NCI-H345 treated with DMSO at 0.1 percent for 48 hours (cell line): ENCODE measurements at regions not wholly inside any gene's neighbourhood (a gene's known extent, or its start where the extent isn't known, plus 50 kb on each side); places are given as distances from the start of the nearest gene placed in this dataset.
"Not testable (repeated sequence)": the region's sequence is repeated elsewhere in the genome, so short reads cannot be mapped to it uniquely, and the experiment has no call there.

Experiments used
- DNase-seq: peaks from one replicate; lab custom pipeline; 2025; ENCODE audit not compliant: unreplicated experiment; lab: John Stamatoyannopoulos, UW

DNA sequence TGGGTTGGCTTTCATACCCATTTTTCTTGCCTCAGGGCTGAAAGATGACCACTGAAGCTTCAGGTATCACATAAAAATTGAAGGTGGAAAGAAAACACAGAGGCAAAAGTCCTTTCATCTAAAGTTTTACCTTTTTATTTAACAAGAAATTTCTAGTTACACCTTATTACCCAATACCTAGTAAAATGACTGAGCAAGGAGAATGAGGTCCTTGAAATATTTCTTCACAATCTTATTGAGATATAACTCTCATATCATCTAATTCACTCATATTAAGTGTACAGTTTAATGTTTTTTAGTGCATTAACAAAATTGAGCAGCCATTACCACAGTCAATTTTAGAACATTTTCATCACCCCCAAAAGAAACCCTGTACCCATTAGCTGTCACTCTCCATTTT lies 112.9 kb upstream of the ADTRP start:
- no peak for DNase-seq

DNA sequence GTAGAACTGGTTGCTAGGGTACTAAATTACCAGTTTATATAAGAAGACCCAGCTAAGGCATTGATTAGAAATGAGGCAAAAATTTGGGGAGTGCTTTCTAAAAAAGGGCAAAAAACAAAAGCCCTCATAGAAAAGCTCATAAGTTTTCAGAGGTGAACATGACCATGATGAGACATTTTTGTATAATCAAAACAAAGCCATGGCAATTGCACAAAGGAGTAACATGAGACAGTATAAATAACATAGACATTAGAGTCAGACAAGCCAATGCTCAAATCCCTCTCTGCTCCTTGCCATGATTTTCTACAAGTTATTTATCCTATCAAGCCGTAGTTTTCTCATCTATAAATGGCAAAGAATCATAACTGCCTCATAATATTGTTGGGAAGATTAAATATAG lies 112.2 kb upstream of the ADTRP start:
- DNase-seq, result no peak

DNA sequence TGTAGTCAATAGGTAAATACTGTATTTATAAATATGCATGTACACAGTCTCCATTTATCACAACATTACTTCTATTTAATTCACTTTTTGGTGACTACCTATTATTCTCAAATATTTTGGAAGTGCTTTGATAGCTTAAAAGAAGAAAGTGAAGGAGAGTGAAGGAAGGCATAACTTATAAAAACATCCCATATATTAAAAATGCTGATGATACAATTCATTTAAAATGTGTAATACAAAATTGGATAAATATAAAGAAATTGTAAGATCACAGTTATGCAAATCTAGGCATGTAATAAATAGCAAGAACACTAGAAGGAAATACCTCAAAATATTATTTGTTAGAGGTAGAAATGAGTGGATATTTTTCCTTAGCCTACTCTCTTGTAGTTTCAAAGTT lies 111.6 kb upstream of the ADTRP start:
- no peak for DNase-seq

DNA sequence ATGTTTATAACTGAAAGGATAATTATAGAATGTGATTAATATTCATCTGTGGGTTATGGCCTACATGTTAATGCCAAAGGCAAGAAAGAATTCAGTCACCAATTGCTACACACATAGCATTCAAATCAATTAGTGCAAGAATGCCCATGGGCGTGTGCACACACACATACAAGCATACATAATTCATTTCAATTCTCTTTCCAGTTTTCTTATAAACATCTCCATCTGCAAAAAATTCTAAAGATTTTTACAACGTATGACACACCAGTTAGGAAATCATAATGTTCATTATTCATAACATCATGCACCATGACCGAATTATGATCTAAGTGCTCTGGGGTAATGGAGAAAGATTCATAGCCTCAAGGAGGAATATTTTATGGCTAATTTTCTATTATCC lies 111.0 kb upstream of the ADTRP start:
- DNase-seq, result no peak

DNA sequence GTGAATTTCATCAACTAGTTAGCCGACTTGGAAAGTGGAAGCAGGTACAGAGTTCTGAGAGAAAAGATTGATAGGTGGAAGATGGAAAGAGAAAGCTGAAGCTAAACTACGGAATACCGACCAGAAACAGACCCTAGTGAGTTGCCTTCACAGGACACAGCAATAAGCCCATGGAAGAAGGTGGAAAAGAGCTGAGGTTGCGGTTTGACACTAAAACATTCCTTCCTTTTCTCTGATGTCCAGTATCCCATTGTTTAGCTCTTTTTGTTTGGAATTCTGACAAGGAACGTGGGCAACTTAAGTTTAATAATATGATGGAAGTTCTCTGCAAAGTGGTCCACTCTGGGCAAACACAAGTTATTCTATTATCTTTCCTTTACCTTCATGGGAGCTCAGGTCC lies 110.1 kb upstream of the ADTRP start:
- no peak for DNase-seq

DNA sequence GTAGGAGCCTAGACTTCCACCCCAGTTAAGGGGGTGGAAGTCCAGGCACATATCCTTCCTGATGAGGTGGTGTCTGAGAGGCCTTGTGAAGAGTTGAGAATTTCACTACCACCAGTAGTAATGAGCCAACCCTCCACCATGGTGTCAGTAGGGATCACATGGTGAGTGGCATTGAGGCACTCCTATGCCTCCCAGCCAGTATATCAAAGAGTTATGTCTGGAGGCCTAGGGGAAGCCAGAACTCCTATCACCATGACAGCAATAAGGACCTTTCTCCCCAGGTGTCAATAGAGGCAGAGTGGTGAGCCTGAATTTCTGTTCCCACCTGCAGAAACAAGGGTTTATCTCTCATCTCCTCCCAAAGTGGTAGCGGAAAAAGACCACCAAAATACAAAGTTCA lies 106.6 kb upstream of the ADTRP start:
- no peak for DNase-seq

DNA sequence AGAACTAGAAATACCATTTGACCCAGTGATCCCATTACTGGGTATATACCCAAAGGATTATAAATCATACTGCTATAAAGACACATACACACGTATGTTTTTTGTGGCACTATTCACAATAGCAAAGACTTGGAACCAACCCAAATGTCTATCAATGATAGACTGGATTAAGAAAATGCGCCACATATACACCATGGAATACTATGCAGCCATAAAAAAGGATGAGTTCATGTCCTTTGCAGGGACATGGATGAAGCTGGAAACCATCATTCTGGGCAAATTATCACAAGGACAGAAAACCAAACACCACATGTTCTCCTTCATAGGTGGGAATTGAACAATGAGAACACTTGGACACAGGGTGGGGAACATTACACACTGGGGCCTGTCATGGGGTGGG lies 104.9 kb upstream of the ADTRP start:
- not testable (repeated sequence) for DNase-seq

DNA sequence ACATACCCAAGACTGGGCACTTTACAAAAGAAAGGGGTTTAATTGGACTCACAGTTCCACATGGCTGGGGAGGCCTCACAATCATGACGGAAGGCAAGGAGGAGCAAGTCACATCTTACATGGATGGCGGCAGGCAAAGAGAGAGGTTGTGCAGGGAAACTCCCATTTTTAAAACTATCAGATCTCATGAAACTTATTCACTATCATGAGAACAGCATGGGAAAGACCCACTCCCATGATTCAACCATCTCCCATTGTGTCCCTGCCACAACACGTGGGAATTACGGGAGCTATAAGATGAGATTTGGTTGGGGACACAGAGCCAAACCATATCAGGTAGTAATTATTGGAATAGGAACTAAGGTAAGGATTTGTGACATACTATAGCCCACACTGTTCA lies 101.6 kb upstream of the ADTRP start:
- DNase-seq, result not testable (repeated sequence)

DNA sequence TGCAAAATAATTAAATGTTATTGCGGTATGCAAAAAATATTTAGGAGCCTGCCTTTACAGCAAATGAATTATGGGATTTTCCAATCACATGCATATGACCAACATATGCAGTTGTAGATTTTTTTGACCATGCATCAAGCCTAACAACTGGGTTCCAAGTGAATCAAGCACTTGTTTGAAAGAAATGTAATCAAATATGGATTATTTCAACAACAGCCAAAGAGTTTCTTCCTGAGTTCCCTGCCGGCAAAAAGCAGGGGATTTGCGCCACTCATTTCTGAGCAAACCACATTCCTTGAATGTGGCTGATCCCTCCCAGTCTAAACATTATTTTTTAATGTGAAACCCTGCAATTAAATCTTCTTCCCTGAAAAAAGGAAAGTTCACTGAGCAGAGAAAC lies 100.1 kb upstream of the ADTRP start:
- DNase-seq, result no peak

DNA sequence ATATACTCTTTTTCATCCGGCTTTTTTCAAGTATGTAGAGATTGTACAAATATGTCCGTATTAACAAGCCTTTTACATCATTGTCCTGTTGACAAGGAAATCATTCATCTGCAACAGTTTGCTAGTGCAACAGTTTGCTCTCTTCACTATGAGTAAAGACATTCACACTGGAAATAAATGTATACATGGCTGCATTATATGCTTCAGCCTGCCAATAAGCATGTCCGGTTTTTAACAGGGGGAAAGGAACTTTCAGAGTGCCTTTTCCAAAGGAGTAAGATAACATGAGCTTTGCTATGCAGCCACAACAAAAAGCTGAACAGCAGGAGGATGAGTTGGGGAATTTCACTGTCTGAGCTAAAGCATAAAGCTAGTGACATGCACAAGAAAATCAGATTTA lies 99.4 kb upstream of the ADTRP start:
- DNase-seq, result no peak

DNA sequence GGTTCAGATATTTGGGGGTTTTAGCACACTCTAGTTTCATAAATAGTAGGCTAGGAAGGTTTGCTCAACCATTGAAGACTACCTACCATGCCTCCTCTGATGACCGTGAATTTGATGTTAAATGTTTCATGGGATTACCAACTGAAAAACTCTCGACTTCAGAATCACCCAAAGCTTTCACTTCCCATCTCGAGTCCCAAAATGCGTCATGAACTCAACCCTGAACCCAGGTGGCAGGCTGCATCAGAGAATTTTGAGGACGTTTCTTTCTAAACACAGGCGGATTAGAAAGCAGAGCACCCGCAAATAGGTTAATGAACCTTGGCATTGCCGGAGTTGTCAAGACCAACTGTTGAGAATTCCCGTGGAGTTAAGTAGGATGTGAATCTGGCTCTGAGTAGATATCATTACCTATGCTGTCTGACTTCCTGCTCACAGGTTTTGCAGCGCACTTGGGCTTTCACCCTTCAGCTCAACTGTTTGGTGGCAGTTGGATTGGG lies 98.4 kb upstream of the ADTRP start:
- DNase-seq, result no peak

DNA sequence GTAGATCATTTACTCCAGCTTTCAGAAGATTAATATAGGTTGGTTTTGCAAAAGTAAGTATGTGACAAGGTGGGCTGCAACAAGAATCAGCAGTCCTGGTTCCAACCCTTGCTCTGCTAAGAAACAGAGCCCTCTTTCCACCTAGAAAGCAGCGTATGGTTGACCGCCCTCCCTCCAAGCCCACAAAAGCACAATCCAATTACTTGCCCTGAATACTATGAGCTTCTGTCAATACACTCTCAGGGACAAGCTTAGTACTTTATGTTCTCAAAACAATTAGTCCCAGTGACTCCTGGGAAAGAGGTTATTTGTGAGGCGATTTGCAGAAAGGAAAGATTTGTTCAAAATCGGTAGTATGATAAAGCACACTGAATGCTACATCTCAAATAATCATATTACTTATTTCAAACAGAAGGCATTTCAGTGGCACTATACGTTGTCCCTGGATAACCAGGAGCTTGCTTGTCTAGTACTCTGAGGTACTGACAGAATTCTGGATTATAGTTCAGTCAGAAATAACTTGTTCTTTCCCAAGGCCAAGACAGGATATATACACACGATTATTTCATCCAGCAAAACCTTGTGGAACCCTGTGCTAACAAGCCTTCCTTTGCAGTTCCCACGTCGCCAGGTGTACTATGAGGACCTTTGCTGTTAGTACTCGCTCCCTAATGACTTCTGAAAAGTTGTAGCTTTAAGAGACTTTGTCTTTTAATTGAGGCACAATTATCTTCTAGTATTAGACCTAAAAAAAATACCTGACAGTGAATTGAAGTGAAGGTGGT lies 96.9 kb upstream of the ADTRP start:
- DNase-seq, result no peak

DNA sequence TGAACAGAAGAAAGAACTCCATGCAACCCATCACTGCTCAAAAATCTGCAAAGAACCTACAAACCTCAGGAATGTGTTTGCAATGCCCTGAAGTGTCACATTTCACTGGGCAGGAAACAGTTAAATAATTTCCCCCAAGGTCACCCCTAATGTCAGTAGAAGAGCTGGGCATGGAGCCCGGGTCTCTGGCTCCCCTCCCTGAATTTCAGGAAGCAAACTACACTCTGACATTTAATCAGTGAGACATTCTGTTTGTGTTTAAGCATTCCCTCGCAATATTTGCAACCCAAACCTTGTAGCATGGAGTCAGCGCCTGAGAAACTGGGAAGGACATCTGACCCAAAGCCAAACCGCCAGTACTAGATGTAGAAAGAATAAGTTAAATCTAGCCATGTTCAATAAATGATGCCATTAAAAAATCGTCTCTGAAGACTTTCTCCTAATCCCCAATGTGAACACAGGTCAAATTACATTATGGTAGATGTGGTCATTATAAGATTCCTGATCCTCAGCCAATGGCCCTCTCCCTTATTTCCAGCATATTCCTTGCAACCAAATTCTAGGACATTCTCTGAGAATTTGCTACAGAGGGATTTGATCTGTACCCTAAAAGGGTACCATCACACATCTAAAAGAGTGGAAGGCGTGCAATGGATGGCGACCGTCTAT lies 91.2 kb upstream of the ADTRP start:
- DNase-seq, result no peak

DNA sequence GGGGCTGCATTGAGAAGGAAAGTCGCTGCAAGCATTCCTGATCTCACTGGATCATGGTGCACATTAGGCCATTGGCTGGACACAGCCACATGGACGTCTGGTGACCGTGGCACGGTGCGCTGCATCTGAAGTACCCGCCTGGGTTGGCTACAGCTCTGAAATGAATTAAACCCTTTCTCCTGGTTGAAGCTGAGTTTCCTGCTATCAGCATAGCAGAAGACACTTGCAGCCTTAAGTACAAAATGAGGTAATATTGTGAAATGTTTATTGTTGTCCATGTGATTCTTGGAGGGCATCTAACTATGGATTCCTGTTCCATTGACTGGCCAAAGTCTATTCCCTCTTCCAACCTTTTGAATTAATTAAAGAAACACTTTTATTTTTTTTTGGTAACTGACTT lies 89.8 kb upstream of the ADTRP start:
- no peak for DNase-seq

DNA sequence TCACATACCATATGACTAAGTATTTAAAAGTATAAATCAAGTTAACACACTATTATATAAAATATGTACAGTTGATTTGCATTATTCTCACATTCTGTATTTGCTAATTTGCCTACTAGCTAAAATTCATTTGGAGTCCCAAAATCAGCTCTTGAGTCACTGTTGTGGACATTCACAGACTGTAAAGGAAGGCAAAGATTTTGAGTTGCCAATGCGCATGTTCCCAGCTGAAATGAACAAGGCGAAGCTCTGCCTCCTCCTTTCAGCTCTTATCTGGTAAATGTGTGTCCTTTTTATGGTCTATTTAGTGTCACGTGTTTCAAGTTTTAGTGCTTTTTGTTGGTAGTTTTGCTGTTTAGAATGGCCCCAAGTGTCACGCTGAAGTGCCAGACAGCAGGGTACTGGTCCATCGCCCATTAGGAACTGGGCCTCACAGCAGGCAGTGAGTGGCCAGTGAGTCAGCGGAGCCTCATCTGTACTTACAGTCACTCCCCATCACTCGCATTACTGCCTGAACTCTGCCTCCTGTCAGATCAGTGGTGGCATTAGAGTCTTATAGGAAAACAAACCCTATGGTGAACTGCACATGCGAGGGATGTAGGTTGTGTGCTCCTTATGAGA lies 87.2 kb upstream of the ADTRP start:
- no peak for DNase-seq

DNA sequence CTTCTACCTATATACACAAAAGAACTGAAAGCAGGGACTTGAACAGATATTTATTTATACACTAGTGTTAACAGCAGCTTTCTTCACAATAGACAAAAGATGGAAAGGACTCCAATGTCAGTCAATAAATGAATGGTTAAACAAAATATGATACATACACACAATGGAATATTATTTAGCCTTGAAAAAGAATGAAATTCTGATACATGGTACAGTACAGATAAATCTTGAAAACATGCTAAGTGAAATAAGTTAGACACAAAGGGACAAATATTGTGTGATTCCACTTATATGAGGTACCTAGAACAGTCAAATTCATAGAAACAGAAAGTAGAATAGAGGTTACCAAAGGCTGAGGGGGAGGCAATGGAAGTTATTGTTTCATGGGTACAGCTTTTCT lies 79.8 kb upstream of the ADTRP start:
- DNase-seq, result no peak

DNA sequence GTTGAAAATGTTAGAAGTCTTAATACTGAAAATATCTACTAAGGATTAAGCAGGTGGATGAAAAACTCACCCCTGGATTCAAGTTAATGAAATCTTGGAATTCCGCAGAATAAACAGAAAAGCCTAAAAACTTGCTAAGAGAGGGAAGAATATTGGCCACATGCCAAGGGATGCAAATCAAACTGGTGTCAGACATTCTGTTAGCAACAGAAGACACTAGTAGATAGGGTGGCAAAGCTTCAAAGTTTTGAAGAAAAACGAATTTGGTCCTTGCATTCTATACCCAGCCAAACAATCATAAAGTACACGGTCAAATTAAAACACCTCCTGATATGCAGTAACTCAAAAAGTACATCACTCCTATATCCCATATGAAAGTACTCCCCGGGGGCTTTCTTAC lies 77.1 kb upstream of the ADTRP start:
- no peak for DNase-seq

DNA sequence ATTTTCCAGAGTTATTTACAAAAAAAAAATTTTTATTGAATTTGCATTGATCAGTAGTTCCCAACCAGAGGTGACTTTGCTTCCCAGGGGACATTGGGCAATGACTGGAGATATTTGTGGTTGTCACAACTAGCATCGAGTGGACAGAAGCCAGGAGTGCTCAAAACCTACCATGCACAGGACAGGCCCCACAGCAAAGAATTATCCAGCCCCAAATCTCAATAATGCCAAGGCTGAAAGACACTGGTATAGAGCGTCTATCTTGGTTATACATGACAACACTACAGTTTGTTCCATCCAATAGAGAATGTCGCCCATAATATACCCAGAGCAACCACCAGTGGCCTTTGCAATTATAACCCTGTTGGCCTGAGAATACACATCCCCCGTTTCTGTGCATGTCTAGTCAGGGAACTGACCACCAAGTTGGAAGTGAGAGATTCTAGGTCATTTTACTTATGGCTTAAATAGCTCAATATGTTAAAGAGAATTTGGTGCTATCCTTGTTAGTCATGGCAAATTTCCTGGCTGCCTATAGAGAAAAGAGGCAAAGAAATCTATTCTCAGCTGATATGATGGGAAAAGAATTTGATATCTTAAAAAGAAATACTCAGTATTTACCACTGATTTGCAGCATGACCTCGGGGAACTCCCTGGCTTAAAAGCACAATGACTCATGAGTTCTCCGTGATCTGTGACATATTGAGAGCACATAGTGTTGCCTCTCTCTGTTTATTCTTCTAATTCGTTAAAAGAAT lies 76.0 kb upstream of the ADTRP start:
- DNase-seq, result no peak

DNA sequence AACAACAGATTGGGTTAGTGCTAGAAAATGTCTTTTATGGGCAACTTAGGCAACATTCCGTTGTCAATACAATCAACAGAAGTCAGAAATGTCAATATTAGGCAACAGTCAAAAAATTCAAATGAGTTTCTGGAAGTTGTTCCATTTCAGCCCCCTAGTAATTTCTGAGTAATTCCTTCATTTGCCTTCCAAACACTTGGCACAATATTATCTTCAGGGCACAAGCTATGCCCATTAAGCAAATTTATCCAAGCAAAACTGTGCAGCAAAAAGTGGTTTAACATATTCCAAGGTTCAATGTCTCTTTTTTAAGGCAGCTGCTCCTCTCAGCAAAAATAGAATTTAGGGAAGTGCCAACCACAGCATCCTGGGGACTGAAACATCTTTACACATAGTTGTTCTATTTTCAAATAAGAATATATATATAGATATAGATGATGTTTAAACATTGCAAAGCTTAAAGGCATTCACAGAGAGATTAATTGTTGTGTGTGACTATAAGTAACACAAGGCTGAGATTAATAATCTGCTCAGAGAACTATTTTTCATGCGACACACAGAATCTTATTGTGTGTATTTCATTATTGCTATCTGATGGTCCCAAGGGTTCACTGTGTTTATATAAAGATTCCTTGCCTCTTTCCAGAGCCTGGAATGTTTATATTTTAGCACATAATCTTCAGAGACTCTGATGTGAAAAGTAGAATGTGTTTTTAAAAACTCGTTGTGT lies 75.2 kb upstream of the ADTRP start:
- no peak for DNase-seq

DNA sequence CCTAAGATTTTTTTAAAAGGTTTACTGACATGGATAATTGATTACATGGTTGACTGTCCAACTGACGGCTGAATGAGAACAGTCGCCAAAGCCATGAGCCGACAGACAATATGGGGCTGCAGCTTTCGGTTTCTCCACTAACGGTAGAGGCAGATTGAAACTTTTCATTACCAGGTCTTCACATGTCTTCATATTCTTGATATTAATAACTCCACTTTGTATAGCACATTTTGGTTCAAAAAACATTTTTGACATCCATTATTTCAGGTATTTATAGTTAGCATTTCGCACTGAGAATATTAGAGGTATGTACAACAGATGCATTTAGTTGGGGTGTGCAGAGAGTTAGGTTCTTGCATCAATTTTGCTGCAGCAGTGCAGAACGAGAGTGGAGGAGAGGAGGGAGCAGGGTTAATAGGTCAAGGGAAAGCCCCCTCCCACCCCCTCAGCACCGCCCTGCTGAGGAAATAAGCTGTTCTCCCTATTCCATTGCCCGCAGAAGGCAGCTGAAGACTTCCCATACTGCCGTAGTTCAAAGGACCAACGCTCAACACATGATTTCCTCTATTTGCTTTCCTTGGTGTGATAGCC lies 73.6 kb upstream of the ADTRP start:
- no peak for DNase-seq
